H1 (cell line): ENCODE measurements at regions not wholly inside any gene's neighbourhood (a gene's known extent, or its start where the extent isn't known, plus 50 kb on each side); places are given as distances from the start of the nearest gene placed in this dataset.

Source experiments
- CTCF ChIA-PET: fragments of 300-600 bp; sonication (Branson Sonifier 250); formaldehyde crosslinking; loops from one replicate; lab custom pipeline; 2021; ENCODE audit not compliant: partially characterized antibody; lab: Charles Lee
- POLR2A ChIA-PET: fragments of 300-600 bp; sonication (Branson Sonifier 250); formaldehyde crosslinking; loops from one replicate; lab custom pipeline; 2021; ENCODE audit warnings: inconsistent platforms; ENCODE audit not compliant: partially characterized antibody; lab: Charles Lee
- DNase-seq, 2 experiments: peaks; one replicate each; pipeline versions ENCODE4 v3.0.0 to v3.0.0-alpha.2; 2010 to 2022; ENCODE audit warnings: low spot score in 2 of 2, low read depth in 1 of 2, mixed read lengths in 1 of 2
- FAIRE-seq: peaks from 2 replicates; lab custom pipeline; 2011; peaks lifted over from hg19 to GRCh38; lab: Jason Lieb, UNC
- H2AFZ ChIP-seq: 2 replicates; pipeline ENCODE4 v1.8.1; 2012; ENCODE audit warnings: low read length, inconsistent platforms
- H2AK5ac ChIP-seq: 2 replicates; pipeline ENCODE4 v1.6.1; 2013; ENCODE audit warnings: low read depth, low read length
- H2BK120ac ChIP-seq: replicated peaks from 2 replicates; pipeline ENCODE3; 2013; ENCODE audit warnings: low read depth, low read length, inconsistent platforms
- H2BK12ac ChIP-seq: 2 replicates; pipeline ENCODE4 v1.6.1; 2013; ENCODE audit warnings: low read depth, low read length
- H2BK15ac ChIP-seq: 2 replicates; pipeline ENCODE4 v1.6.1; 2013; ENCODE audit warnings: low read length
- H2BK20ac ChIP-seq: 2 replicates; pipeline ENCODE4 v1.6.1; 2013; ENCODE audit warnings: low read length
- H2BK5ac ChIP-seq: 2 replicates; pipeline ENCODE4 v1.6.1; 2013; ENCODE audit warnings: low read depth, low read length
- H3K14ac ChIP-seq: 2 replicates; pipeline ENCODE4 v1.6.1; 2013; ENCODE audit warnings: inconsistent platforms; ENCODE audit not compliant: insufficient read length
- H3K18ac ChIP-seq: 2 replicates; pipeline ENCODE4 v1.6.1; 2013; ENCODE audit warnings: low read length; ENCODE audit errors: extremely low read depth
- H3K23ac ChIP-seq: 2 replicates; pipeline ENCODE4 v1.6.1; 2013; ENCODE audit warnings: inconsistent platforms; ENCODE audit not compliant: insufficient read length
- H3K23me2 ChIP-seq: 2 replicates; pipeline ENCODE4 v1.6.1; 2013; ENCODE audit warnings: low read depth, low read length
- H3K27ac ChIP-seq: 2 replicates; pipeline ENCODE4 v1.6.1; 2011; ENCODE audit warnings: low read depth, low read length, inconsistent platforms
- H3K27me3 ChIP-seq, 4 experiments: replicated peaks in 1 of 4; 1 replicate in 1 of 4; 2 replicates in 3 of 4; pipeline versions ENCODE4 v1.6.1 to v1.8.1; 2011 to 2013; ENCODE audit warnings: low read length in 3 of 4, mild to moderate bottlenecking in 3 of 4, inconsistent platforms in 2 of 4, mixed read lengths in 2 of 4, moderate library complexity in 1 of 4; ENCODE audit not compliant: control insufficient read depth in 3 of 4, insufficient read depth in 3 of 4; ENCODE audit errors: extremely low read depth in 1 of 4
- H3K36me3 ChIP-seq, 4 experiments: 2 replicates each; pipeline versions ENCODE4 v1.6.1 to v1.8.1; 2011 to 2013; ENCODE audit warnings: mild to moderate bottlenecking in 4 of 4, low read length in 3 of 4, moderate library complexity in 2 of 4, control low read depth in 1 of 4, inconsistent platforms in 1 of 4; ENCODE audit not compliant: insufficient read depth in 4 of 4, control insufficient read depth in 2 of 4
- H3K4ac ChIP-seq: replicated peaks from 2 replicates; pipeline ENCODE3; 2013; ENCODE audit warnings: low read length, low read depth, mixed read lengths, inconsistent platforms; ENCODE audit not compliant: insufficient read length
- H3K4me1 ChIP-seq, 4 experiments: replicated peaks in 1 of 4; 1 replicate in 1 of 4; 2 replicates in 3 of 4; pipeline versions ENCODE4 v1.6.1 to v1.8.1; 2011 to 2013; ENCODE audit warnings: low read length in 3 of 4, inconsistent platforms in 2 of 4, mixed read lengths in 1 of 4; ENCODE audit not compliant: insufficient read depth in 4 of 4, control insufficient read depth in 3 of 4
- H3K4me2 ChIP-seq, 2 experiments: 2 replicates each; pipeline versions ENCODE4 v1.6.1 to v1.8.1; 2011 to 2013; ENCODE audit warnings: low read depth in 2 of 2, low read length in 2 of 2, control low read depth in 1 of 2, inconsistent platforms in 1 of 2, mild to moderate bottlenecking in 1 of 2; ENCODE audit not compliant: insufficient read depth in 1 of 2
- H3K4me3 ChIP-seq, 4 experiments: fragments of 200-600, 300-600 bp in 1 of 4; sonication (generic), shearing (Covaris generic), sonication (Bioruptor Twin) in 1 of 4; 2 replicates each; pipeline versions ENCODE4 v1.5.1 to v1.8.1; 2011 to 2016; ENCODE audit warnings: low read length in 4 of 4, low read depth in 3 of 4, control low read depth in 2 of 4, inconsistent platforms in 2 of 4, mild to moderate bottlenecking in 2 of 4, mixed read lengths in 1 of 4, moderate library complexity in 1 of 4; ENCODE audit not compliant: insufficient read depth in 2 of 4; ENCODE audit errors: extremely low read depth in 1 of 4
- H3K56ac ChIP-seq: replicated peaks from 2 replicates; pipeline ENCODE3; 2013; ENCODE audit warnings: low read depth, mild to moderate bottlenecking, mixed read lengths, low read length, inconsistent platforms; ENCODE audit not compliant: insufficient read length
- H3K79me1 ChIP-seq: 2 replicates; pipeline ENCODE4 v1.6.1; 2013; ENCODE audit warnings: low read depth, low read length, control low read depth
- H3K79me2 ChIP-seq, 2 experiments: 2 replicates each; pipeline versions ENCODE4 v1.6.1 to v1.8.1; 2012 to 2013; ENCODE audit warnings: low read length in 2 of 2, mild to moderate bottlenecking in 2 of 2, inconsistent platforms in 1 of 2; ENCODE audit not compliant: insufficient read depth in 2 of 2, control insufficient read depth in 1 of 2
- H3K9ac ChIP-seq, 4 experiments: replicated peaks in 1 of 4; 1 replicate in 1 of 4; 2 replicates in 3 of 4; pipeline versions ENCODE4 v1.6.1 to v1.8.1; 2011 to 2013; ENCODE audit warnings: low read depth in 3 of 4, low read length in 3 of 4, control low read depth in 2 of 4, mild to moderate bottlenecking in 2 of 4, moderate library complexity in 2 of 4, inconsistent platforms in 1 of 4; ENCODE audit errors: extremely low read depth in 1 of 4
- H3K9me3 ChIP-seq, 2 experiments: 2 replicates each; pipeline versions ENCODE4 v1.6.1 to v1.8.1; 2012 to 2013; ENCODE audit warnings: mild to moderate bottlenecking in 2 of 2, moderate library complexity in 2 of 2, control low read depth in 1 of 2, inconsistent platforms in 1 of 2, low read depth in 1 of 2, low read length in 1 of 2, mixed read lengths in 1 of 2; ENCODE audit not compliant: insufficient read depth in 2 of 2
- H4K20me1 ChIP-seq, 2 experiments: replicated peaks in 1 of 2; 2 replicates each; pipeline versions ENCODE3 to v1.8.1; 2011 to 2013; ENCODE audit warnings: inconsistent platforms in 2 of 2, low read length in 2 of 2, mild to moderate bottlenecking in 1 of 2; ENCODE audit not compliant: insufficient read depth in 2 of 2, control insufficient read depth in 1 of 2
- H4K5ac ChIP-seq: 2 replicates; pipeline ENCODE4 v1.6.1; 2013; ENCODE audit warnings: low read length, low read depth, mixed read lengths, inconsistent platforms; ENCODE audit not compliant: insufficient read length
- H4K8ac ChIP-seq: 2 replicates; pipeline ENCODE4 v1.8.0; 2013; ENCODE audit warnings: mild to moderate bottlenecking, moderate library complexity, low read length, inconsistent platforms; ENCODE audit not compliant: insufficient read depth; ENCODE audit errors: extremely low read depth
- H4K91ac ChIP-seq: replicated peaks from 2 replicates; pipeline ENCODE3; 2013; ENCODE audit warnings: low read length, mixed read lengths, inconsistent platforms; ENCODE audit not compliant: insufficient read length
- CREB1 ChIP-seq: IDR thresholded peaks from 2 replicates; pipeline ENCODE4 v1.6.1; 2012; ENCODE audit warnings: inconsistent platforms
- EP300 ChIP-seq, 2 experiments: IDR thresholded peaks; 1 replicate in 1 of 2; 2 replicates in 1 of 2; pipeline ENCODE4 v1.6.1; 2011 to 2012; ENCODE audit warnings: low read depth in 2 of 2, low read length in 2 of 2, mild to moderate bottlenecking in 2 of 2, borderline replicate concordance in 1 of 2, inconsistent platforms in 1 of 2, moderate library complexity in 1 of 2
- KDM5A ChIP-seq: fragments of 200-600 bp; IDR thresholded peaks from 2 replicates; pipeline ENCODE4 v1.7.1; 2012; ENCODE audit warnings: mild to moderate bottlenecking, low read length, inconsistent platforms, mixed read lengths
- RNF2 ChIP-seq: fragments of 200-900, 300-1000 bp; sonication (generic); IDR thresholded peaks from 2 replicates; pipeline ENCODE4 v1.7.1; 2016; ENCODE audit warnings: borderline replicate concordance, low read depth, mild to moderate bottlenecking, antibody characterized with exemption, low read length; ENCODE audit not compliant: poor library complexity, severe bottlenecking; ENCODE audit errors: missing control alignments
- SAP30 ChIP-seq: fragments of 300-600 bp; sonication (generic); IDR thresholded peaks from 2 replicates; pipeline ENCODE4 v1.7.1; 2012; ENCODE audit warnings: low read length, moderate library complexity, mild to moderate bottlenecking, inconsistent platforms; ENCODE audit not compliant: insufficient read depth, insufficient replicate concordance
- SIRT6 ChIP-seq: IDR thresholded peaks from one replicate; pipeline ENCODE4 v1.7.1; 2012; ENCODE audit warnings: low read length, inconsistent platforms
- WGBS, 2 experiments: shearing (Covaris generic) in 1 of 2; methylation state at CpG; one replicate each; pipeline versions ENCODE4 v1.1.6 to v1.1.7; 2013 to 2015; ENCODE audit warnings: low lambda C conversion rate in 2 of 2, mixed read lengths in 2 of 2, inconsistent platforms in 1 of 2, low coverage in 1 of 2, missing lambda C conversion rate in 1 of 2; ENCODE audit not compliant: insufficient replicate concordance in 2 of 2, insufficient coverage in 1 of 2, insufficient read length in 1 of 2; ENCODE audit errors: extremely low coverage in 1 of 2, missing lambda C conversion rate in 1 of 2; 5-methylcytosine and 5-hydroxymethylcytosine counted together

DNA sequence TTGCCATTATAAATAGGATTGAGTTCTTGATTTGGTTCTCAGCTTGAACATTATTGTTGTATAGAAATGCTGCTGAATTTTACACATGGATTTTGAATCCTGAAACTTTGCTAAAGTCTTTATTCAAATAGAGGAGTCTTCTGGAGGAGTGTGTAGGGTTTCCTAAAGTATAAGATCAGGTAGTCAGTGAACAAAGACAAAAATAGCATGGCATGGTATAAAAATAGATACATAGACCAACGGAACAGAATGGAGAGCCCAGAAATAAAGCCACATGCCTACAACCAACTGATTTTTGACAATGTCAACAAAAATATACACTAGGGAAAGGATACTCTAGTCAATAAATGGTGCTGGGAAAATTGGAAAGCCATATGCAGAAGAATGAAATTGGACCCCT is 740.1 kb downstream of the QKI start:
- H4K20me1 ChIP-seq: no peaks in the 10 kb centered on the region
- H3K27me3 ChIP-seq: peaks cover 0 to 2% (median 0%) of the 10 kb centered on the region in 4 experiments; a peak in 1 of 7 replicates
- H3K4me1 ChIP-seq: peaks cover 0 to 7% (median 0%) of the 10 kb centered on the region in 4 experiments; a peak in 2 of 7 replicates
- H3K23ac ChIP-seq: no peak overlapping the region
- no peak for TF ChIP-seq CREB1
- no peak for TF ChIP-seq EP300 (IDR thresholded peaks at IDR 0.05; ENCODE audit: borderline replicate concordance in 1 of 2, low read depth in 2 of 2, low read length in 2 of 2)
- no peak for TF ChIP-seq KDM5A
- no peak for TF ChIP-seq SIRT6
- TF ChIP-seq RNF2: no peak
- no peak for TF ChIP-seq SAP30
- H2BK15ac ChIP-seq: no peak overlapping the region
- no peak overlapping the region for H3K9ac ChIP-seq
- POLR2A ChIA-PET: no interaction called here
- no peak overlapping the region for H4K91ac ChIP-seq
- no peak overlapping the region for H3K18ac ChIP-seq
- no peak overlapping the region for H2BK5ac ChIP-seq
- no peaks in the 10 kb centered on the region for H3K79me1 ChIP-seq
- H3K14ac ChIP-seq: no peak overlapping the region
- FAIRE-seq: no peak
- no peak overlapping the region for H2AFZ ChIP-seq
- H2BK12ac ChIP-seq: no peak overlapping the region
- no peaks in the 10 kb centered on the region for H3K36me3 ChIP-seq
- no peaks in the 10 kb centered on the region for H3K9me3 ChIP-seq
- no peak overlapping the region for H2BK20ac ChIP-seq
- no peaks in the 10 kb centered on the region; the same call in 1 of the 2 replicates for H3K23me2 ChIP-seq
- no peak overlapping the region for H3K4me3 ChIP-seq
- WGBS, 2 experiments: 96% methylated on average over 1 of the region's 1 CpG; no CpG with 5 or more reads in 1 of the 2 experiments
- H3K4ac ChIP-seq: no peak overlapping the region
- no peaks in the 10 kb centered on the region for H3K79me2 ChIP-seq
- H3K27ac ChIP-seq: no peak overlapping the region
- H4K5ac ChIP-seq: no peak overlapping the region
- no peak overlapping the region for H2BK120ac ChIP-seq
- H2AK5ac ChIP-seq: no peak overlapping the region
- CTCF ChIA-PET: no interaction called here
- H4K8ac ChIP-seq: no peak overlapping the region
- no peak overlapping the region for H3K4me2 ChIP-seq
- no peak for DNase-seq
- no peak overlapping the region for H3K56ac ChIP-seq
